Lower leg skin (tissue), 3 donors: ENCODE measurements at regions not wholly inside any gene's neighbourhood (a gene's known extent, or its start where the extent isn't known, plus 50 kb on each side); places are given as distances from the start of the nearest gene placed in this dataset.

Experiments
- CTCF ChIP-seq, 3 donors: fragments of 450-650 bp; IDR thresholded peaks; one replicate each; pipeline ENCODE4 v1.5.1; 2016; ENCODE audit warnings: antibody characterized with exemption in 3 of 3, mild to moderate bottlenecking in 3 of 3, moderate library complexity in 2 of 3
- POLR2A ChIP-seq, 2 donors: fragments of 450-650 bp; IDR thresholded peaks; one replicate each; pipeline ENCODE4 v1.6.1; 2016 to 2017; ENCODE audit warnings: antibody characterized with exemption in 2 of 2, mild to moderate bottlenecking in 1 of 2, moderate library complexity in 1 of 2

DNA sequence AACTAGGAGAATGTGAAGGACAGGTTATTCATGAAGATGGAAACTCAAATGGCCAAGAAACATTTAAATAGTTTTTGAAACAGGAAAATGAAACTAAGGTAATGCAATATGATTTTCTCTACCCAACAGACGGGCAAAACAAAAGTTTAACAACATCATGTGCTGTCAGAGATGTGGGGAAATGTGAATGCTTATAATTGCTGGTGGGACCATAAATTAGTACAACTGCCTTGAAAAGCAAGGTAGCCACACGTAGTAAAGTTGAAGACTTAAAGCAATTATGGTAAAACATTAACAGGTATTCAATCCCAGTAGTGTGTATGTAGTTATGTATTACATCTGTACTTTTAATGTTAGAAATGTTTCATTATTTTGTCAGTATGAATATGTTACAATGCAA, 57.0 kb upstream of the C3orf80 start:
- TF ChIP-seq CTCF (IDR thresholded peaks at IDR 0.05) (no peak), POLR2A (IDR thresholded peaks at IDR 0.05) (no peak)
